Left lung (tissue), 4 donors: ENCODE measurements at regions not wholly inside any gene's neighbourhood (a gene's known extent, or its start where the extent isn't known, plus 50 kb on each side); places are given as distances from the start of the nearest gene placed in this dataset.
A peak's percentile ranks its signal among the peaks of the same experiment; 100 is the strongest.

Experiments used
- ATAC-seq: fragments of 200-7000 bp; cut with Tn5 transposase; one replicate; pipeline ENCODE4 v1.9.1; 2020; ENCODE audit warnings: moderate library complexity
- DNase-seq, 4 donors: peaks; one replicate each; pipeline ENCODE4 v3.0.0-alpha.2; 2013 to 2020
- H3K27ac ChIP-seq, 2 donors: fragments of 200-600 bp; sonication (generic) in 1 of 2; one replicate each; pipeline versions ENCODE4 v1.5.0 to v1.8.0; 2020 to 2021
- H3K27me3 ChIP-seq, 2 donors: fragments of 200-600 bp; sonication (generic) in 1 of 2; one replicate each; pipeline versions ENCODE4 v1.5.0 to v1.8.0; 2020 to 2021
- H3K36me3 ChIP-seq, 2 donors: fragments of 200-600 bp; sonication (generic) in 1 of 2; one replicate each; pipeline versions ENCODE4 v1.5.0 to v1.8.0; 2020 to 2021
- H3K4me1 ChIP-seq, 2 donors: fragments of 200-600 bp; one replicate each; pipeline ENCODE4 v1.8.0; 2021
- H3K4me3 ChIP-seq, 2 donors: fragments of 200-600 bp; sonication (generic) in 1 of 2; one replicate each; pipeline versions ENCODE4 v1.5.0 to v1.8.0; 2020 to 2021; ENCODE audit warnings: mild to moderate bottlenecking in 1 of 2
- H3K9me3 ChIP-seq, 2 donors: fragments of 200-600 bp; sonication (generic) in 1 of 2; one replicate each; pipeline versions ENCODE4 v1.5.0 to v1.8.0; 2020 to 2021
- CTCF ChIP-seq, 2 donors: fragments of 200-600 bp; sonication (generic) in 1 of 2; IDR thresholded peaks; one replicate each; pipeline versions ENCODE4 v1.5.0 to v1.8.0; 2021; ENCODE audit warnings: antibody characterized with exemption in 2 of 2
- intact Hi-C, 2 donors: fragments of 100-400 bp; cut with DNase I; formaldehyde crosslinking; loops; one replicate each; pipeline versions ENCODE4 v1.11.2 to v1.14.2; 2022
- donor health status: DM: no; HTN: yes; CAD: no.
- donor health status: DM: no; HTN: no; CAD: no.

- intact Hi-C loops = no loop called here
Measured at GRCh38 chr3:181631901-181632300, 79.8 kb upstream of the SOX2 start.

GRCh38 chr3:181630853-181631252 is 80.9 kb upstream of the SOX2 start:
- no peak for ATAC-seq
- H3K27me3 ChIP-seq = no peaks in the 10 kb centered on the region
- intact Hi-C loops = no loop called here
- no peaks in the 10 kb centered on the region for H3K9me3 ChIP-seq
- H3K27ac ChIP-seq = no peak overlapping the region
- H3K4me1 ChIP-seq = no peaks in the 10 kb centered on the region
- no peak for DNase-seq
- H3K36me3 ChIP-seq = no peaks in the 10 kb centered on the region
- TF ChIP-seq CTCF (IDR thresholded peaks at IDR 0.05) = no peak
- no peak overlapping the region for H3K4me3 ChIP-seq

More at GRCh38 chr3:181631901-181632300, 79.8 kb upstream of the SOX2 start:
- Histone ChIP-seq H3K4me3 (no peak overlapping the region), H3K4me1 (no peaks in the 10 kb centered on the region), H3K36me3 (no peaks in the 10 kb centered on the region), H3K27ac (no peak overlapping the region), H3K27me3 (no peaks in the 10 kb centered on the region), H3K9me3 (no peaks in the 10 kb centered on the region)
- no peak for TF ChIP-seq CTCF (IDR thresholded peaks at IDR 0.05)
- DNase-seq (no peak), ATAC-seq (no peak)

GRCh38 chr3:181629711-181630110 is 82.0 kb upstream of the SOX2 start:
- no peaks in the 10 kb centered on the region for H3K36me3 ChIP-seq
- no peaks in the 10 kb centered on the region for H3K27me3 ChIP-seq
- no peaks in the 10 kb centered on the region for H3K4me1 ChIP-seq
- no peaks in the 10 kb centered on the region for H3K9me3 ChIP-seq
- ATAC-seq (no peak), DNase-seq (no peak)
- no peak overlapping the region for H3K27ac ChIP-seq
- no peak overlapping the region for H3K4me3 ChIP-seq
- TF ChIP-seq CTCF (IDR thresholded peaks at IDR 0.05) = no peak
- intact Hi-C loops = no loop called here

- H3K27me3 ChIP-seq = no peaks in the 10 kb centered on the region
- H3K36me3 ChIP-seq = no peaks in the 10 kb centered on the region
- TF ChIP-seq CTCF (IDR thresholded peaks at IDR 0.05) = no peak
- intact Hi-C loops = no loop called here
- H3K4me3 ChIP-seq = no peak overlapping the region
- ATAC-seq (no peak), DNase-seq (peak in 1 of 4 donors; percentile 7)
- H3K4me1 ChIP-seq = no peaks in the 10 kb centered on the region
- H3K9me3 ChIP-seq = no peaks in the 10 kb centered on the region
- no peak overlapping the region for H3K27ac ChIP-seq
Measured at GRCh38 chr3:181629029-181629428, 82.7 kb upstream of the SOX2 start.

GRCh38 chr3:181628384-181628783 is 83.3 kb upstream of the SOX2 start:
- DNase-seq (no peak), ATAC-seq (no peak)
- intact Hi-C loops = no loop called here
- H3K27me3 ChIP-seq = no peaks in the 10 kb centered on the region
- H3K9me3 ChIP-seq = no peaks in the 10 kb centered on the region
- H3K4me3 ChIP-seq = no peak overlapping the region
- TF ChIP-seq CTCF (IDR thresholded peaks at IDR 0.05) = no peak
- no peaks in the 10 kb centered on the region for H3K36me3 ChIP-seq
- H3K4me1 ChIP-seq = no peaks in the 10 kb centered on the region
- H3K27ac ChIP-seq = no peak overlapping the region
